Prostate gland (tissue), 2 donors: ENCODE measurements at regions not wholly inside any gene's neighbourhood (a gene's known extent, or its start where the extent isn't known, plus 50 kb on each side); places are given as distances from the start of the nearest gene placed in this dataset.

Experiments
- DNase-seq: peaks from one replicate; pipeline ENCODE4 v3.0.0-alpha.2; 2019; ENCODE audit warnings: low spot score
- H3K27ac ChIP-seq, 2 donors: fragments of 200-600 bp; sonication (generic); 2 replicates each; pipeline ENCODE4 v1.5.1; 2017 to 2019
- H3K27me3 ChIP-seq: fragments of 200-600 bp; sonication (generic); replicated peaks from 2 replicates; pipeline ENCODE4 v1.5.1; 2019; ENCODE audit not compliant: insufficient read depth
- H3K36me3 ChIP-seq, 2 donors: fragments of 200-600 bp; sonication (generic); 1 replicate in 1 of 2; 2 replicates in 1 of 2; pipeline versions ENCODE4 v1.5.1 to v1.8.1; 2017 to 2019
- H3K4me1 ChIP-seq: fragments of 200-600 bp; sonication (generic); replicated peaks from 2 replicates; pipeline ENCODE4 v1.5.1; 2019
- H3K4me3 ChIP-seq, 2 donors: fragments of 200-600 bp; sonication (generic); 2 replicates each; pipeline ENCODE4 v1.5.1; 2017 to 2019
- H3K9me3 ChIP-seq: fragments of 200-600 bp; sonication (generic); 2 replicates; pipeline ENCODE4 v1.5.1; 2017
- POLR2A ChIP-seq: fragments of 450-650 bp; IDR thresholded peaks from one replicate; pipeline ENCODE4 v1.6.1; 2016; ENCODE audit warnings: antibody characterized with exemption, mild to moderate bottlenecking
- POLR2AphosphoS5 ChIP-seq: sonication (generic); formaldehyde crosslinking; IDR thresholded peaks from one replicate; pipeline ENCODE4 v1.6.1; 2017; ENCODE audit warnings: antibody characterized with exemption
- WGBS: methylation state at CpG from one replicate; pipeline ENCODE4 v1.1.5; 2018; 5-methylcytosine and 5-hydroxymethylcytosine counted together
- intact Hi-C: fragments of 100-400 bp; cut with DNase I; formaldehyde crosslinking; loops from one replicate; pipeline ENCODE4 v1.14.2; 2022
- TF ChIP-seq, protein P1 (sequence below), 4 experiments: fragments of 200-600 bp in 2 of 4; fragments of 450-650 bp in 2 of 4; sonication (generic) in 2 of 4; IDR thresholded peaks; 1 replicate in 3 of 4; 2 replicates in 1 of 4; pipeline ENCODE4 v1.5.1; 2016 to 2019; ENCODE audit warnings: antibody characterized with exemption in 4 of 4, mild to moderate bottlenecking in 2 of 4, moderate library complexity in 2 of 4

DNA sequence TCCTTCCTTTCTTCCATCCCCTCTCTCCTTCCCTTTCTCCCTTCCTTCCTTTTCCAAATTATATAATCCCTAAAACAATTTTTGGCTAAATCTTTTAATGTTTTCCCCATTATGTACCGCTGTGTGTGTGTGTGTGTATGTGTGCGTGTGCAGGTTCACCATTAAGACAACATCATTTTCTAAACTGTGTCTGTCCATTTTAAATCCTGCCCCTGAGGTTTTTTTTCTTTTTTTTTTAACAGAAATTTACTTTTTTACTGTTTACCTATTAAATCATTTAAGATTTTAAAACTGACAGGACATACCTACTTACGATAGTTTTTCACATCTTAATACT, 366.3 kb upstream of the EPHA7 start:
- DNase-seq = no peak
- Histone ChIP-seq H3K4me1 (no peaks in the 10 kb centered on the region), H3K27ac (no peak overlapping the region), H3K36me3 (no peaks in the 10 kb centered on the region), H3K9me3 (no peaks in the 10 kb centered on the region), H3K4me3 (no peak overlapping the region), H3K27me3 (no peaks in the 10 kb centered on the region)
- WGBS = 78% methylated on average over 3 of the region's 3 CpGs
- TF ChIP-seq, protein P1, sequence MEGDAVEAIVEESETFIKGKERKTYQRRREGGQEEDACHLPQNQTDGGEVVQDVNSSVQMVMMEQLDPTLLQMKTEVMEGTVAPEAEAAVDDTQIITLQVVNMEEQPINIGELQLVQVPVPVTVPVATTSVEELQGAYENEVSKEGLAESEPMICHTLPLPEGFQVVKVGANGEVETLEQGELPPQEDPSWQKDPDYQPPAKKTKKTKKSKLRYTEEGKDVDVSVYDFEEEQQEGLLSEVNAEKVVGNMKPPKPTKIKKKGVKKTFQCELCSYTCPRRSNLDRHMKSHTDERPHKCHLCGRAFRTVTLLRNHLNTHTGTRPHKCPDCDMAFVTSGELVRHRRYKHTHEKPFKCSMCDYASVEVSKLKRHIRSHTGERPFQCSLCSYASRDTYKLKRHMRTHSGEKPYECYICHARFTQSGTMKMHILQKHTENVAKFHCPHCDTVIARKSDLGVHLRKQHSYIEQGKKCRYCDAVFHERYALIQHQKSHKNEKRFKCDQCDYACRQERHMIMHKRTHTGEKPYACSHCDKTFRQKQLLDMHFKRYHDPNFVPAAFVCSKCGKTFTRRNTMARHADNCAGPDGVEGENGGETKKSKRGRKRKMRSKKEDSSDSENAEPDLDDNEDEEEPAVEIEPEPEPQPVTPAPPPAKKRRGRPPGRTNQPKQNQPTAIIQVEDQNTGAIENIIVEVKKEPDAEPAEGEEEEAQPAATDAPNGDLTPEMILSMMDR (IDR thresholded peaks at IDR 0.05) = no peak
- no peak for TF ChIP-seq POLR2AphosphoS5
- TF ChIP-seq POLR2A = no peak
- intact Hi-C loops = no loop called here

DNA sequence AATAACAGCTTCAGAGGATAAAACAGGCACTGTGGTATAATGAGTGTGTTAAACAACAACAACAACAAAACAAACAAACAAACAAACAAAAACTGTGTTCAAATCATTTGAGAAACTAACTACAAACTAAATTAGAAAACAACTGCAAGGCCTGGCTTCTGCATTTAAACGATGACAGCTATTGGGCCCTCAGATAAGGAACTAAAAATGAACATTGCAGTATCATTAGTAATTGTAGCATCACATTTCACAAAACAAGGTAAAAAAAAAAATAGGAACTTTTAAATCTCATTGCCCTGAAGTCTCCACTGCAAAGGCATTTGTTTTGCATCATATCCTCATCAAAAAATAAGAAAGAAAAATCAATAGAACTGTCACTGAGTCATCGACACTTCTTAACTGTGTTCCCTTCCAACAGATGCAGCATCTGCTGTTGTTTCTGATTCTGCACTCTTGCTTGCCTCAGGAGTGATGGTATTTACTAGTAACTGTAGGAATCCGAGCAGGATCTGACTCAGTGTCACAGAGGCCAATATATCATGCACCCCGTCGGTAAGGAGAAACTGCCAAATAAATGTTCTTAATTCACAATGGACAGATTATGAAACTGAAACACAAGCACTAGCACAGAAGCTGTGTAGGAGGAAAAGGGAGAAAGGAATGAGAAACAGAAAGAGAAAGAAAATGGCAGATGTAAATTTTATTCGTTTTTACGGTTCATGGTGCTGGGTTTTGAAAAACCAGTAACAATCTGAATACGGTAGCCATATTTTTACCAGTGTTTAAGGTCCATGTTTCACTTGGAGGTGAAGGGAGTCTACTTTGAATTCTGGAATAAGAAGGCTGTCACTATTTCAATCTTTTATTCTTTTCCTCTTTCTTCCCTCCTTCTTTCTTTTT, 365.7 kb upstream of the EPHA7 start:
- Histone ChIP-seq H3K4me3 (peak overlapping the region in 1 of 2 donors; percentile 4), H3K9me3 (no peaks in the 10 kb centered on the region), H3K27ac (no peak overlapping the region), H3K27me3 (no peaks in the 10 kb centered on the region), H3K4me1 (no peaks in the 10 kb centered on the region), H3K36me3 (no peaks in the 10 kb centered on the region)
- intact Hi-C loops = loop anchor here (5.0 kb wide), 1 partner anchor 358 kb away; no protein-coding TSS in a partner anchor
- DNase-seq = no peak
- TF ChIP-seq, protein P1 (IDR thresholded peaks at IDR 0.05) = no peak
- TF ChIP-seq POLR2AphosphoS5 (no peak), POLR2A (no peak)
- WGBS = 41% methylated on average over 8 of the region's 8 CpGs

DNA sequence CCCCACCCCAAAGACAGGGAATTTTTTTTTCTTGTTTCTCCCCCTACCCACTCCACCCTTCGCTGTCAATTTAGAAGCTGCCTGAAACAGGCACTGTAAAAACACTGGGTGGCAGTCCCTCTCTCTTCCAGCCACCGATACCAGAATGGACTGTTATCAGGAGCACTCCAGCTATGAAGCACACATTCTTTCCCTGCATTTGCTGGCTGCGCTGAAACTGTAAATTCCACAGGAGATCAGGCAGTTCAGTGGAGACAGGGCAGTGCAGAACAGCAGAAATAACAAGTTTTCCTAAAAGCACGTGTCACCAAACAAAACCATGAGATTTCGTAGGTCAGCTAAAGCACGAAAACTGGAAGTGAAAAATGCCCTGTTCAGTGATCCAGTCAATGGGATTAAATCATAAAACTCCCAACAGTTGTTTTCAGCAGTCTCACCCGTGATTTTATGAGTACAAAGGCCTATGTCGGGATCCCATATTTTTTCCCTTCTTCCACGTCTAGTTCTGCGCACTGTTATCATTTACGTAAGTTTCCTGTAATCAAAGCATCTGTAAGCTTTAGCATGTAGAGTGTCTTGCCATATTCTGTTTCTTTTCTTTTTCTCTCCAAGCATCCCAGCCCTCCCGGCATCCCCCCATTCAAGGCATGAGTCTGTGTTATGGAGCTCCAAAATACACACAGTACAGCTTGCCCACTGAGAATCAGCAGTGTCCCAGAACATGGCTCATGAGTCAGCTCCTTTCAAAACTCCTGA, 359.9 kb upstream of the EPHA7 start:
- Histone ChIP-seq H3K4me1 (no peaks in the 10 kb centered on the region), H3K9me3 (no peaks in the 10 kb centered on the region), H3K27me3 (no peaks in the 10 kb centered on the region), H3K36me3 (no peaks in the 10 kb centered on the region), H3K4me3 (no peak overlapping the region), H3K27ac (peak overlapping the region in 1 of 2 donors; percentile 19)
- intact Hi-C loops = loop anchor here (10.0 kb wide), 1 partner anchor 266 kb away; no protein-coding TSS in a partner anchor
- DNase-seq = no peak
- TF ChIP-seq POLR2A (no peak), POLR2AphosphoS5 (no peak)
- TF ChIP-seq, protein P1 (IDR thresholded peaks at IDR 0.05) = no peak
- 40% methylated on average over 12 of the region's 12 CpGs for WGBS

DNA sequence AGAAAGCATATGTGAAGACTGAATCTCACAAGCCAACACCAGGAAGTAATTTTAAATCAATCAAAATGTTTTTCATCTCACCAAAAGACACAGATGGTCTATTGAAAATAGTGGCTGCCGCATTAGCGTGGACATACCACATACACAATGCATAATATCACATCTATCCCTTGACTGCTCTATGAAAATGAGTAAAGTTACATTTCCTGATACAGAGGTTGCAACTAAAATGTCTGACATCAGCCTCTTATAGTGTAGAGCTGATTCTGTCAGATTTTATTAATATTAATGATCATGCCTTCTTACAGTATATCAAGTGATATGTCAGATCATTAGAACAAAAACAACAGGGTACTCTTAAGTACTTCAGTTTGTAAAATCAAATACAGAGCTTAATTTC, 339.8 kb upstream of the EPHA7 start:
- Histone ChIP-seq H3K4me3 (no peak overlapping the region), H3K36me3 (no peaks in the 10 kb centered on the region), H3K9me3 (no peaks in the 10 kb centered on the region), H3K27me3 (no peaks in the 10 kb centered on the region), H3K4me1 (no peaks in the 10 kb centered on the region), H3K27ac (no peak overlapping the region)
- DNase-seq = no peak
- TF ChIP-seq POLR2A = no peak
- intact Hi-C loops = no loop called here
- WGBS = 99% methylated on average over 2 of the region's 2 CpGs

DNA sequence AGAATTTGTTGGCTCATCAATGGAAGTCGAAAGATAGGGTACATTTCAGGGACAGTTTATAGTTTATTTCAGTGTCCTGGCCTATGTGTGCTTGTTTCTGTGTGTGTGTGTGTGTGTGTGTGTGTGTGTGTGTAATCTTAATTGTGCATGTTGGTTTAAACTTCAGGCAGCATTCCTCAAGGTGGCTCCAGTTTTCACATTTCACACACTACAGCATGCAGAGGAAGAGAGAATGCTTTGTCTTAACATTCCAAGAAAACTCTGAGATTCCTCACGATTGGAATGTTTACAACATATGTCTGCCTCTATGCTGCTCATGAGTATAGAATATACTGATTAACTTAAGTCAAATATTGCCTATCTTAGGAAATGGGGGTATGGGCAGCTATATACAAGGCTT, 332.6 kb upstream of the EPHA7 start:
- Histone ChIP-seq H3K36me3 (no peaks in the 10 kb centered on the region), H3K27ac (no peak overlapping the region), H3K9me3 (no peaks in the 10 kb centered on the region), H3K4me3 (no peak overlapping the region), H3K4me1 (no peaks in the 10 kb centered on the region), H3K27me3 (no peaks in the 10 kb centered on the region)
- DNase-seq = no peak
- no peak for TF ChIP-seq POLR2AphosphoS5
- TF ChIP-seq POLR2A = no peak
- TF ChIP-seq, protein P1 (IDR thresholded peaks at IDR 0.05) = no peak
- 35% methylated on average over 2 of the region's 2 CpGs for WGBS
- intact Hi-C loops = no loop called here
